ENCODE measurements at regions not wholly inside any gene's neighbourhood (a gene's known extent, or its start where the extent isn't known, plus 50 kb on each side); places are given as distances from the start of the nearest gene placed in this dataset.

DNA sequence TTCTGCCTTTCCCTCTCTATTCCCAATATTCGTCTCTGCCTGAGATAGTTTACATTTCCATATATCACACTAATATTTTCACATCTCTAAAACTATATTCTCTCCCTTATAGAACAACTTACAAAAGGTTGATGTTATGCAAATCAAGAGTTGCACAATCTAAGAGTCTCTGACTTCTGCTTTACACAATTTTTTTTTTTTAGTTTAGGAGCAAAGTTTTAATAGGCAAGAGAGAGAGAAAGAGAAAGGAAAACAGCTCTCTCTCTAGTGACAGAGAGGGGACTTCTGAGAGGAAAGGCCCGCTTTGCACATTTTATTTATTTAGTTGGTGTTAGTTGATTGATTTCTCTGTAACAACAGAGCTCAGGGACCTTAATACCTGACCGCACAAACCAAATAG lies 380.2 kb downstream of the TXNL1 start:
- no peaks in the 10 kb centered on the region for H3K27me3 ChIP-seq
- no peak overlapping the region for H3K27ac ChIP-seq
- H3K9me3 ChIP-seq, result peaks cover 0 to 4% of the 10 kb centered on the region in 2 donors
- H3K4me1 ChIP-seq, result peaks cover 0 to 17% of the 10 kb centered on the region in 2 donors
- H3K36me3 ChIP-seq, result no peaks in the 10 kb centered on the region
- no peak for ATAC-seq
- intact Hi-C loops (cut with DNase I), result no loop called here
- no peak overlapping the region for H3K4me3 ChIP-seq
- TF ChIP-seq, protein P1, sequence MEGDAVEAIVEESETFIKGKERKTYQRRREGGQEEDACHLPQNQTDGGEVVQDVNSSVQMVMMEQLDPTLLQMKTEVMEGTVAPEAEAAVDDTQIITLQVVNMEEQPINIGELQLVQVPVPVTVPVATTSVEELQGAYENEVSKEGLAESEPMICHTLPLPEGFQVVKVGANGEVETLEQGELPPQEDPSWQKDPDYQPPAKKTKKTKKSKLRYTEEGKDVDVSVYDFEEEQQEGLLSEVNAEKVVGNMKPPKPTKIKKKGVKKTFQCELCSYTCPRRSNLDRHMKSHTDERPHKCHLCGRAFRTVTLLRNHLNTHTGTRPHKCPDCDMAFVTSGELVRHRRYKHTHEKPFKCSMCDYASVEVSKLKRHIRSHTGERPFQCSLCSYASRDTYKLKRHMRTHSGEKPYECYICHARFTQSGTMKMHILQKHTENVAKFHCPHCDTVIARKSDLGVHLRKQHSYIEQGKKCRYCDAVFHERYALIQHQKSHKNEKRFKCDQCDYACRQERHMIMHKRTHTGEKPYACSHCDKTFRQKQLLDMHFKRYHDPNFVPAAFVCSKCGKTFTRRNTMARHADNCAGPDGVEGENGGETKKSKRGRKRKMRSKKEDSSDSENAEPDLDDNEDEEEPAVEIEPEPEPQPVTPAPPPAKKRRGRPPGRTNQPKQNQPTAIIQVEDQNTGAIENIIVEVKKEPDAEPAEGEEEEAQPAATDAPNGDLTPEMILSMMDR (IDR thresholded peaks at IDR 0.05), result no peak
- no peak for DNase-seq

DNA sequence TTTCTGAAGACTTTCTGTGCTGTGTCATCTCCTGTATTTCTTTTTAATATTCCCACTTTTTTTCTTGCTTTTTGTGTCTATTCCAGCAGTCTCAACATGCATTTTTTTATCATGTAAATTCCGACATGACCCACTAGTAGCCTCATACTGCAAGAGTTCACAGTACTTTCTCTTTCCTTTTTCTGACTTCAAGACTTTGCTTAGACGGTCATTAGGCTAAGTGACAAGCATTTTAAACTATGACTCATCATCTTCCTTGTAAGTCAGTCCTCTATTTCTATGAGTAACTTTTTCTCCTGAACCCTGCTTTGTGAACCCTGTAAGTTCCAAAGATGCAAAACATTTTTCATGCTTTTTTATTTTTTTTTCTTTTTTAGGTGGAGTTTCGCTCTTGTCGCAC lies 381.2 kb downstream of the TXNL1 start:
- Histone ChIP-seq H3K27ac (peak overlapping the region in 1 of 2 donors; percentile 4), H3K27me3 (no peaks in the 10 kb centered on the region), H3K4me1 (peaks cover 0 to 17% of the 10 kb centered on the region in 2 donors), H3K36me3 (no peaks in the 10 kb centered on the region), H3K9me3 (peaks cover 0 to 4% of the 10 kb centered on the region in 2 donors), H3K4me3 (no peak overlapping the region)
- TF ChIP-seq, protein P1 (IDR thresholded peaks at IDR 0.05), result no peak
- ATAC-seq (peak; percentile 84), DNase-seq (no peak)
- intact Hi-C loops (cut with DNase I), result no loop called here

DNA sequence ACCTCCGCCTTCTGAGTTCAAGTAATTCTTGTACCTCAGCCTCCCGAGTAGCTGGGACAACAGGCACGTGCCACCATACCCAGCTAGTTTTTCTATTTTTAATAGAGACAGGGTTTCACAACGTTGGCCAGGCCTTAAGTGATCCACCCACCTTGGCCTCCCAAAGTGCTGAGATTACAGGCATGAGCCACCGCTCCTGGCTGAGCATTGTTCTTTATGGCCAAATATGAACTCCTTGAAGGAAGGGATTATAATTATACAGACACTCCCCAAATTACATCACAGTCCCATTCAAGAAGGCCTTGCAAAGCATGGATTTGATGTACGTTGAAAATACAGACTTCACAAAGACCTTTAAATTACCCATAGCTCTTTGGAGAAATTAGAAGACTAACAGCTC lies 381.7 kb downstream of the TXNL1 start:
- peaks cover 0 to 17% of the 10 kb centered on the region in 2 donors for H3K4me1 ChIP-seq
- no peak for ATAC-seq
- H3K27me3 ChIP-seq, result no peaks in the 10 kb centered on the region
- no peaks in the 10 kb centered on the region for H3K36me3 ChIP-seq
- intact Hi-C loops (cut with DNase I), result no loop called here
- H3K27ac ChIP-seq, result peak overlapping the region in 1 of 2 donors; percentile 4
- no peak for DNase-seq
- TF ChIP-seq, protein P1 (IDR thresholded peaks at IDR 0.05), result no peak
- H3K4me3 ChIP-seq, result no peak overlapping the region
- peaks cover 0 to 4% of the 10 kb centered on the region in 2 donors for H3K9me3 ChIP-seq

DNA sequence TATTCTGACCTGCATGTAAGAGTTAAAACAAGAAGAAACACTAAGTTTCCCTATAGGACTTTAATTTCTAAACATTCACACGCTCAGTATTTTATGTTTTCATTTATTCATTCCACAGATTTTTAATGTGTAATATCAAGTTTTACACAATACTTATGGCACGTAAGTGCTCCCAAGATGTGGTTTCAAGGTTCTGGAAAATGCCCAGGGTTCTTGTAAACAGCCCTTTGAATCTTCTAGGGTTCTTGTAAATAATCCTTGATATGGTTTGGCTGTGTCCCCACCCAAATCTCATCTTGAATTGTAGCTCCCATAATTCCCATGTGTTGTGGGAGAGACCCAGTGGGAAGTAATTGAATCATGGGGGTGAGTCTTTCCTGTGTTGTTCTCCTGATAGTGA lies 383.0 kb downstream of the TXNL1 start:
- DNase-seq (no peak), ATAC-seq (no peak)
- Histone ChIP-seq H3K27me3 (no peaks in the 10 kb centered on the region), H3K27ac (no peak overlapping the region), H3K9me3 (peaks cover 0 to 4% of the 10 kb centered on the region in 2 donors), H3K36me3 (no peaks in the 10 kb centered on the region), H3K4me1 (peaks cover 0 to 17% of the 10 kb centered on the region in 2 donors), H3K4me3 (no peak overlapping the region)
- TF ChIP-seq, protein P1 (IDR thresholded peaks at IDR 0.05), result no peak
- intact Hi-C loops (cut with DNase I), result no loop called here

DNA sequence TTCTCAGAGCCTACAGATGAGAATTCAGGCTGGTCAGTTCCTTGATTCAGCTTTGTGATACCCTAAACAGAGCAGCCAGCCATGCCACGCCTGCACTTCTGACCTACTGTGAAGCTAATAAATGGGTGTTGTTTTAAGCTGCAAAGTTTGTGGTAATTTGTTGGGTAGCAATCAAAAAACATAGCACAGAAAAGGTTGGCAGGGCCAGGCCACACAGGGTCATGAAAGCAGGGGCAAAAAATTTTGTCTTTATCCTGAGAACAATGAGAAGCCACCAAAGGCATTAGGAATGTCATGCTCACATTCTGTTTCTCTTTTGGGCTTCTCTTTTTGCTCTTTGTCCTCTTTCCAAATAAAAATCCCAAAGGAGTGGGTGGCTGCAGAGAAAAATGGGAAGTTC lies 385.9 kb downstream of the TXNL1 start:
- Histone ChIP-seq H3K27ac (no peak overlapping the region), H3K4me3 (no peak overlapping the region), H3K36me3 (no peaks in the 10 kb centered on the region), H3K27me3 (no peaks in the 10 kb centered on the region), H3K9me3 (peaks cover 0 to 4% of the 10 kb centered on the region in 2 donors), H3K4me1 (peaks cover 0 to 10% of the 10 kb centered on the region in 2 donors)
- intact Hi-C loops (cut with DNase I), result no loop called here
- no peak for ATAC-seq
- TF ChIP-seq, protein P1 (IDR thresholded peaks at IDR 0.05), result no peak
- peak in 1 of 4 donors; percentile 18 for DNase-seq
